Smooth muscle cell (in vitro differentiated cells): ENCODE measurements at regions not wholly inside any gene's neighbourhood (a gene's known extent, or its start where the extent isn't known, plus 50 kb on each side); places are given as distances from the start of the nearest gene placed in this dataset.
A peak's percentile ranks its signal among the peaks of the same experiment; 100 is the strongest.

Experiments used
- DNase-seq: peaks from one replicate; lab custom pipeline; 2025; ENCODE audit not compliant: unreplicated experiment; lab: John Stamatoyannopoulos, UW
- H2AFZ ChIP-seq: fragments of 200-600 bp; sonication (generic); 2 replicates; pipeline ENCODE4 v1.6.0; 2016; ENCODE audit warnings: antibody characterized with exemption, low read depth, mild to moderate bottlenecking
- H3F3A ChIP-seq: fragments of 200-600 bp; sonication (generic); 2 replicates; pipeline ENCODE4 v1.6.0; 2017; ENCODE audit warnings: antibody characterized with exemption, low read depth
- H3K27ac ChIP-seq: fragments of 200-600 bp; sonication (generic); 2 replicates; pipeline ENCODE4 v1.5.1; 2016; ENCODE audit warnings: low read depth, mild to moderate bottlenecking
- H3K27me3 ChIP-seq: fragments of 200-600 bp; sonication (generic); 2 replicates; pipeline ENCODE4 v1.6.1; 2016; ENCODE audit warnings: low read depth, mild to moderate bottlenecking
- H3K36me3 ChIP-seq: fragments of 200-600 bp; sonication (generic); 2 replicates; pipeline ENCODE4 v1.5.1; 2016; ENCODE audit warnings: low read depth
- H3K4me1 ChIP-seq: fragments of 200-600 bp; sonication (generic); 2 replicates; pipeline ENCODE4 v1.5.1; 2016; ENCODE audit warnings: low read depth
- H3K4me2 ChIP-seq: fragments of 200-600 bp; sonication (generic); 2 replicates; pipeline ENCODE4 v1.6.0; 2016; ENCODE audit warnings: mild to moderate bottlenecking
- H3K4me3 ChIP-seq: fragments of 200-600 bp; sonication (generic); 2 replicates; pipeline ENCODE4 v1.5.1; 2016; ENCODE audit warnings: mild to moderate bottlenecking
- H3K79me2 ChIP-seq: fragments of 200-600 bp; sonication (generic); 2 replicates; pipeline ENCODE4 v1.6.0; 2016; ENCODE audit warnings: low read depth, mild to moderate bottlenecking
- H3K9ac ChIP-seq: fragments of 200-600 bp; sonication (generic); 2 replicates; pipeline ENCODE4 v1.6.0; 2016; ENCODE audit warnings: low read depth
- H3K9me3 ChIP-seq: fragments of 200-600 bp; sonication (generic); replicated peaks from 2 replicates; pipeline ENCODE4 v1.5.1; 2016; ENCODE audit warnings: low read depth
- H4K20me1 ChIP-seq: fragments of 200-600 bp; sonication (generic); 2 replicates; pipeline ENCODE4 v1.6.0; 2016; ENCODE audit warnings: low read depth
- CTCF ChIP-seq: fragments of 200-600 bp; sonication (generic); IDR thresholded peaks from 2 replicates; pipeline ENCODE4 v1.5.1; 2017; ENCODE audit warnings: borderline replicate concordance, mild to moderate bottlenecking, antibody characterized with exemption; ENCODE audit not compliant: insufficient read depth, poor library complexity, severe bottlenecking
- WGBS: methylation state at CpG from one replicate; pipeline ENCODE4 v1.1.7; 2016; ENCODE audit warnings: low lambda C conversion rate; 5-methylcytosine and 5-hydroxymethylcytosine counted together

DNA sequence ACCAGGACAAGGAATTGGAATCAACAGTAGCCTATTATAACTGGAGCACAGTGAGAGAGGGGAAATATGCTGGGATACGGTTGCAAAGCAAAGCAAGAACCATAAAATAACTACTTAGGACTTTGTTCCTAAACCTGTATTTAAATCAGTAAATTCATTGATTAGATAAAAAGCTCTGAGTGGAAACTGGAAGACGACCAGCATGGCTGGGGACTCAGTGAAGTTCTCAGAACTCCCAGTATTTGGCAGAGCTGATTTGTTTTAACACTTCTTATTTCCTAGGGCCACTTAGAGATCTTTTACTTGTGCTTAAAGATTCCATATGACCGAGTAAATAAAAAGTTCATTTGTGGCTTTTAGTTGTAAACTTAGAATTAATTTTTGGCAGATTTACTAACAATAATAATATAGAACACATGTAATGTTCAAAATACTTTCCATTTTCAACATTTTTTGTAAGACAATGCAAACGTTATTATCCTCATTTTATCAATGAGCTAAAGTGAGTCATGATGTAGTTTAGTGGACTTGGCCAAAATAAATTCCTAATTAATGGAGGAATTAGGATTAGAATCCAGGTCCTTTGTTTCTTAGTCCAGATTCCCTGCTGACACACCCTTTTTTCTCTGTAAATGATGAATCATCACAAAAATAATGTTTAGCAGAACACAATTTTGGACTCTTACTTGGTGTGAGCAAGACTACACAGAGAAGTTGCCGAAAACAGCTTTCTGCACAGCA lies 392.9 kb downstream of the GJA1 start:
- no peaks in the 10 kb centered on the region for H3F3A ChIP-seq
- H3K9ac ChIP-seq: no peak overlapping the region
- H3K4me2 ChIP-seq: no peak overlapping the region
- H3K36me3 ChIP-seq: no peaks in the 10 kb centered on the region
- no peaks in the 10 kb centered on the region for H3K27me3 ChIP-seq
- H3K27ac ChIP-seq: no peak overlapping the region
- DNase-seq: no peak
- no peak for TF ChIP-seq CTCF
- H3K4me3 ChIP-seq: no peak overlapping the region
- H3K79me2 ChIP-seq: no peaks in the 10 kb centered on the region
- H3K9me3 ChIP-seq: no peaks in the 10 kb centered on the region
- WGBS: 62% methylated on average over 5 of the region's 5 CpGs
- H4K20me1 ChIP-seq: no peaks in the 10 kb centered on the region
- H3K4me1 ChIP-seq: peaks cover 9% of the 10 kb centered on the region
- peak overlapping the region; percentile 62 for H2AFZ ChIP-seq

DNA sequence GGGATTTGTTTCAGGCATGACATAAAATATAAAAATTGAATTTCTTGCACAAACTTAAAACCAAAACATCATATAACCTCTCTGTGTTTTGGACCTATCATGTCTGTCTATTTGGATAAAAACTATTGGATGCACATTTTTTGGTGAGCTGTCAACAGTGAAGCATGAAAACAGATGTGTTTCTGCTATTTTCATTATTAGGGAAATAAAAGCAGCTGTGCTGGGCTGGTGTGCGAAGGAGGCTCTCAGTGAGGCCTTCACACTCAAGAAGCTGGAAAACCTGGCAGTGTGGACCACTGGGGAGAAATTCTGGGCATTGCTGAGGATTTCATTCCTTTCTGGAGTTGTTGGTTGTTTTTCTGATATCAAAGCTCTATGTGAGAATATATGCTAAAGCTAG lies 395.3 kb downstream of the GJA1 start:
- Histone ChIP-seq H3K27me3 (no peaks in the 10 kb centered on the region), H3K79me2 (no peaks in the 10 kb centered on the region), H3K4me1 (no peaks in the 10 kb centered on the region), H2AFZ (peak overlapping the region; percentile 3), H4K20me1 (no peaks in the 10 kb centered on the region), H3K27ac (no peak overlapping the region), H3K9me3 (no peaks in the 10 kb centered on the region), H3K9ac (no peak overlapping the region), H3K4me3 (no peak overlapping the region), H3F3A (no peaks in the 10 kb centered on the region), H3K36me3 (no peaks in the 10 kb centered on the region), H3K4me2 (no peak overlapping the region)
- WGBS: 89% methylated on average over 1 of the region's 1 CpG
- no peak for TF ChIP-seq CTCF
- no peak for DNase-seq

- Histone ChIP-seq H3K27ac (no peak overlapping the region), H3K9ac (no peak overlapping the region), H2AFZ (no peak overlapping the region), H3K79me2 (no peaks in the 10 kb centered on the region), H3F3A (no peaks in the 10 kb centered on the region), H3K4me3 (no peak overlapping the region), H3K4me1 (no peaks in the 10 kb centered on the region), H3K36me3 (no peaks in the 10 kb centered on the region), H4K20me1 (no peaks in the 10 kb centered on the region), H3K9me3 (no peaks in the 10 kb centered on the region), H3K4me2 (no peak overlapping the region), H3K27me3 (no peaks in the 10 kb centered on the region)
- DNase-seq: no peak
- no peak for TF ChIP-seq CTCF
- 55% methylated on average over 2 of the region's 2 CpGs for WGBS
These were observed 400.2 kb downstream of the GJA1 start for GRCh38 chr6:121835662-121836061.
